ENCODE measurements at regions not wholly inside any gene's neighbourhood (a gene's known extent, or its start where the extent isn't known, plus 50 kb on each side); places are given as distances from the start of the nearest gene placed in this dataset.

DNA sequence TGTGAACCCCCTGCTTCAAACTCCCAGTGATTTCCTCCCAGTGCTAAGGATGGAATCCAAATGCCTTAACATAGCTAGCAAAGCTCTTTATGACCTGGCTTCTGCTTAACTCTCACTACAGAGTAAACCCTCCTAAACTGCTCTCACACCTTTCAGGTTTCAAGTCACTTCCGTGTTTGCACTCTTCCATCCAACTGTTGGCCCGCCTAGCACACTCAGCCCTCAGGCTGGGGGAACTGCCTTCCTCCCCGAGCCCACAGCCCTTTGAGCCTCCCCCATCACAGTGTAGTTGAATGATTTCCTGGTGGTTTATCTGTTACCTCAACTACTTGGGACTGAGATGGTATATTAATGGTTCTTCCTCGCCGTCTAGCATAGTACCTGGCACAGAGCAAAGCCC lies 342.5 kb downstream of the NPIPA8 start:
- intact Hi-C loops (cut with micrococcal nuclease; ENCODE audit: unreplicated experiment) (no loop called here), in situ Hi-C loops (cut with HindIII; ENCODE audit: extremely low pct_ligation_motif_present, low pct_unique_long_range_greater_than_20kb) (no loop called here)
- BruUV-seq (replicated peaks): no TSS peak
- Histone ChIP-seq H2AFZ (ENCODE audit: low read length) (no peak overlapping the region), H4K20me1 (ENCODE audit: insufficient read depth, low read length) (no peaks in the 10 kb centered on the region), H3K27me3 (ENCODE audit: control insufficient read depth in 1 of 2, insufficient read depth in 2 of 2, low read length in 2 of 2) (no peaks in the 10 kb centered on the region), H3K4me3 (replicated peaks in 1 of 3; ENCODE audit: insufficient read depth in 1 of 3, low read depth in 2 of 3, low read length in 3 of 3) (no peak overlapping the region), H3K9me3 (ENCODE audit: low read length) (no peaks in the 10 kb centered on the region), H3K79me2 (ENCODE audit: insufficient read depth, low read length) (no peaks in the 10 kb centered on the region), H3K27ac (ENCODE audit: extremely low read length, insufficient read depth, low read length) (no peak overlapping the region), H3K9ac (ENCODE audit: insufficient read depth, low read depth, low read length) (no peak overlapping the region), H3K36me3 (replicated peaks in 1 of 2; ENCODE audit: control insufficient read depth in 1 of 2, insufficient read depth in 2 of 2, low read length in 2 of 2) (no peaks in the 10 kb centered on the region), H3K4me1 (ENCODE audit: insufficient read depth, low read length) (no peaks in the 10 kb centered on the region), H3K4me2 (ENCODE audit: low read depth, low read length) (no peak overlapping the region)
- WGBS (ENCODE audit: low lambda C conversion rate): 2% methylated on average over 5 of the region's 5 CpGs
- ChIA-PET CTCF (ENCODE audit: low intra/inter-chr PET ratio, low total read pairs) (no interaction called here), POLR2A (no interaction called here)
- TF ChIP-seq IRF2 (CRISPR knock-in tag; IDR thresholded peaks at IDR 0.05) (no peak), KMT2A (CRISPR knock-in tag; IDR thresholded peaks at IDR 0.05) (no peak), ZNF432 (CRISPR knock-in tag; IDR thresholded peaks at IDR 0.05; ENCODE audit: borderline replicate concordance) (no peak), ZZZ3 (CRISPR knock-in tag; IDR thresholded peaks at IDR 0.05; ENCODE audit: borderline replicate concordance) (no peak), ARID2 (CRISPR knock-in tag; IDR thresholded peaks at IDR 0.05; ENCODE audit: borderline replicate concordance) (no peak), TMF1 (CRISPR knock-in tag; IDR thresholded peaks at IDR 0.05; ENCODE audit: low read depth) (no peak), ZNF430 (CRISPR knock-in tag; IDR thresholded peaks at IDR 0.05) (no peak), CHCHD3 (CRISPR knock-in tag; IDR thresholded peaks at IDR 0.05) (no peak), ZSCAN29 (CRISPR knock-in tag; conservative IDR thresholded peaks at IDR 0.05) (no peak)
- TF ChIP-seq, protein P1, sequence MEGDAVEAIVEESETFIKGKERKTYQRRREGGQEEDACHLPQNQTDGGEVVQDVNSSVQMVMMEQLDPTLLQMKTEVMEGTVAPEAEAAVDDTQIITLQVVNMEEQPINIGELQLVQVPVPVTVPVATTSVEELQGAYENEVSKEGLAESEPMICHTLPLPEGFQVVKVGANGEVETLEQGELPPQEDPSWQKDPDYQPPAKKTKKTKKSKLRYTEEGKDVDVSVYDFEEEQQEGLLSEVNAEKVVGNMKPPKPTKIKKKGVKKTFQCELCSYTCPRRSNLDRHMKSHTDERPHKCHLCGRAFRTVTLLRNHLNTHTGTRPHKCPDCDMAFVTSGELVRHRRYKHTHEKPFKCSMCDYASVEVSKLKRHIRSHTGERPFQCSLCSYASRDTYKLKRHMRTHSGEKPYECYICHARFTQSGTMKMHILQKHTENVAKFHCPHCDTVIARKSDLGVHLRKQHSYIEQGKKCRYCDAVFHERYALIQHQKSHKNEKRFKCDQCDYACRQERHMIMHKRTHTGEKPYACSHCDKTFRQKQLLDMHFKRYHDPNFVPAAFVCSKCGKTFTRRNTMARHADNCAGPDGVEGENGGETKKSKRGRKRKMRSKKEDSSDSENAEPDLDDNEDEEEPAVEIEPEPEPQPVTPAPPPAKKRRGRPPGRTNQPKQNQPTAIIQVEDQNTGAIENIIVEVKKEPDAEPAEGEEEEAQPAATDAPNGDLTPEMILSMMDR (CRISPR knock-in tag; IDR thresholded peaks at IDR 0.05): no peak
- DNase-seq (ENCODE audit: low spot score) (no peak), FAIRE-seq (no peak), ATAC-seq (no peak)

Data from HepG2 (cell line).